GM23338 (cell line): ENCODE measurements at regions not wholly inside any gene's neighbourhood (a gene's known extent, or its start where the extent isn't known, plus 50 kb on each side); places are given as distances from the start of the nearest gene placed in this dataset.

Source experiments
- ATAC-seq: fragments of 200-7000 bp; cut with Tn5 transposase; 3 replicates; pipeline ENCODE4 v1.9.1; 2020
- DNase-seq: peaks from one replicate; pipeline ENCODE4 v3.0.0-alpha.2; 2015; ENCODE audit warnings: low spot score
- H2AFZ ChIP-seq: fragments of 200-600 bp; sonication (generic); 2 replicates; pipeline ENCODE4 v1.8.0; 2016; ENCODE audit warnings: antibody characterized with exemption, mild to moderate bottlenecking, moderate library complexity
- H3F3A ChIP-seq: fragments of 200-600 bp; sonication (generic); replicated peaks from 2 replicates; pipeline ENCODE4 v1.8.0; 2017; ENCODE audit warnings: antibody characterized with exemption, mixed run types, low read depth
- H3K27ac ChIP-seq: fragments of 200-600 bp; sonication (generic); 2 replicates; pipeline ENCODE4 v1.6.1; 2016; ENCODE audit warnings: low read depth
- H3K27me3 ChIP-seq: fragments of 200-600 bp; sonication (generic); 2 replicates; pipeline ENCODE4 v1.8.0; 2016; ENCODE audit warnings: mild to moderate bottlenecking, mixed run types, moderate library complexity; ENCODE audit not compliant: insufficient read depth
- H3K36me3 ChIP-seq: fragments of 200-600 bp; sonication (generic); 2 replicates; pipeline ENCODE4 v1.8.0; 2016; ENCODE audit warnings: mild to moderate bottlenecking; ENCODE audit not compliant: insufficient read depth
- H3K4me1 ChIP-seq: fragments of 200-600 bp; sonication (generic); 2 replicates; pipeline ENCODE4 v1.8.0; 2016; ENCODE audit warnings: mild to moderate bottlenecking, moderate library complexity; ENCODE audit not compliant: insufficient read depth
- H3K4me2 ChIP-seq: fragments of 200-600 bp; sonication (generic); 2 replicates; pipeline ENCODE4 v1.7.1; 2017; ENCODE audit warnings: mixed run types
- H3K4me3 ChIP-seq: fragments of 200-600 bp; sonication (generic); 2 replicates; pipeline ENCODE4 v1.6.1; 2016; ENCODE audit warnings: mixed run types
- H3K79me2 ChIP-seq: fragments of 200-600 bp; sonication (generic); replicated peaks from 2 replicates; pipeline ENCODE4 v1.8.0; 2017; ENCODE audit warnings: mild to moderate bottlenecking; ENCODE audit not compliant: insufficient read depth
- H3K9me2 ChIP-seq: fragments of 200-600 bp; sonication (generic); 2 replicates; pipeline ENCODE4 v1.8.0; 2017; ENCODE audit not compliant: insufficient read depth
- H4K20me1 ChIP-seq: fragments of 200-600 bp; sonication (generic); replicated peaks from 2 replicates; pipeline ENCODE4 v1.8.0; 2017; ENCODE audit warnings: mild to moderate bottlenecking; ENCODE audit not compliant: insufficient read depth
- H3K27ac Mint-ChIP-seq: 2 replicates; pipeline ENCODE4 v1.8.0; 2020; ENCODE audit warnings: inconsistent platforms, mild to moderate bottlenecking, moderate library complexity, mixed read lengths
- H3K27me3 Mint-ChIP-seq: 3 replicates; pipeline ENCODE4 v1.8.0; 2022; ENCODE audit warnings: low read depth, mild to moderate bottlenecking, moderate library complexity, mixed read lengths, inconsistent platforms; ENCODE audit not compliant: insufficient read depth, poor library complexity
- H3K36me3 Mint-ChIP-seq: 3 replicates; pipeline ENCODE4 v1.8.0; 2021; ENCODE audit warnings: low read depth, mild to moderate bottlenecking, inconsistent platforms, moderate library complexity, mixed read lengths
- H3K4me1 Mint-ChIP-seq: 3 replicates; pipeline ENCODE4 v1.8.0; 2020; ENCODE audit warnings: mild to moderate bottlenecking, inconsistent platforms, mixed read lengths
- H3K4me3 Mint-ChIP-seq: 3 replicates; pipeline ENCODE4 v1.8.0; 2021; ENCODE audit warnings: moderate library complexity, mild to moderate bottlenecking, inconsistent platforms, mixed read lengths
- H3K9me3 Mint-ChIP-seq: 3 replicates; pipeline ENCODE4 v1.8.0; 2020; ENCODE audit warnings: moderate library complexity, mild to moderate bottlenecking, inconsistent platforms, mixed read lengths
- CREB1 ChIP-seq: fragments of 250-450 bp; sonication (Bioruptor Pico); IDR thresholded peaks from 2 replicates; pipeline ENCODE4 v1.5.0; 2020; ENCODE audit warnings: low read depth, mild to moderate bottlenecking, moderate library complexity
- EZH2 ChIP-seq: fragments of 200-600 bp; sonication (generic); IDR thresholded peaks from one replicate; pipeline ENCODE4 v1.8.0; 2017; ENCODE audit warnings: antibody characterized with exemption, mild to moderate bottlenecking, low read depth; ENCODE audit not compliant: unreplicated experiment
- EZH2phosphoT487 ChIP-seq: fragments of 200-600 bp; sonication (generic); IDR thresholded peaks from one replicate; pipeline ENCODE4 v1.8.1; 2018; ENCODE audit warnings: antibody characterized with exemption; ENCODE audit not compliant: unreplicated experiment
- JUNB ChIP-seq: IDR thresholded peaks from one replicate; pipeline ENCODE4 v1.6.1; 2016; ENCODE audit warnings: antibody characterized with exemption; ENCODE audit not compliant: unreplicated experiment
- NANOG ChIP-seq: IDR thresholded peaks from 2 replicates; pipeline ENCODE4 v1.6.1; 2016; ENCODE audit warnings: antibody characterized with exemption, borderline replicate concordance
- POLR2AphosphoS5 ChIP-seq: IDR thresholded peaks from 2 replicates; pipeline ENCODE4 v1.6.1; 2016; ENCODE audit warnings: antibody characterized with exemption, low read depth
- STAT1 ChIP-seq: IDR thresholded peaks from one replicate; pipeline ENCODE4 v1.6.1; 2016; ENCODE audit warnings: antibody characterized with exemption; ENCODE audit not compliant: unreplicated experiment
- ZNF114 ChIP-seq: fragments of 250-450 bp; sonication (Bioruptor Pico); IDR thresholded peaks from 2 replicates; pipeline ENCODE4 v1.5.0; 2020; ENCODE audit warnings: mild to moderate bottlenecking, moderate library complexity
- ZNF331 ChIP-seq: fragments of 250-450 bp; sonication (Bioruptor Pico); IDR thresholded peaks from 2 replicates; pipeline ENCODE4 v1.5.0; 2020; ENCODE audit warnings: low read depth, mild to moderate bottlenecking, moderate library complexity
- TF ChIP-seq, protein P1 (sequence below): IDR thresholded peaks from one replicate; pipeline ENCODE4 v1.6.1; 2018; ENCODE audit warnings: antibody characterized with exemption; ENCODE audit not compliant: unreplicated experiment
- TF ChIP-seq, protein P2 (sequence below), 2 experiments: fragments of 200-600 bp in 1 of 2; sonication (generic) in 1 of 2; conservative IDR thresholded peaks; 2 replicates each; pipeline versions ENCODE4 v1.5.1 to v1.6.1; 2016 to 2017; ENCODE audit warnings: antibody characterized with exemption in 2 of 2, low read depth in 2 of 2, mild to moderate bottlenecking in 2 of 2, moderate library complexity in 1 of 2
- TF ChIP-seq, protein P3 (sequence below): fragments of 250-450 bp; sonication (Bioruptor Pico); IDR thresholded peaks from 2 replicates; pipeline ENCODE4 v1.5.0; 2020; ENCODE audit warnings: mild to moderate bottlenecking, moderate library complexity
- TF ChIP-seq, protein P4 (sequence below): IDR thresholded peaks from 2 replicates; pipeline ENCODE4 v1.6.1; 2016; ENCODE audit warnings: antibody characterized with exemption

DNA sequence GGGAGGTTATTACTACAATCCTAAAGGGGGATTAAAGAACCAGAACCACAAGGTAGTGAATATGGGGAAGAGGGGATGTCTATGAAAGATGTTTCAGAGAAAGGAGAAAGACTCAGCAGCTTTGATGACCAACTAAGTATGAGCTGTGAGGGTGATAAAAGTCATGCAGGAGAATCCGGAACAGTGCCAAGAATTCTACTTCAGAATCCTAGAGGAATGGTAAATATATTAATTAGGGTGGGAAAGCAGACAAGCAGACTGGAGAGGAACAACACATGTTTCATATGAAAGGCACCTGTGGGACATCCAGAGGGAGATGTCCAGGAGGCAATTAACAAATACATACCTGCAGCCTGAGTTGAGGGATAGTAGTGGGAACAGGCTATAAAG lies 642.2 kb upstream of the DIPK2B start:
- Mint-ChIP-seq H3K27me3 (peaks cover 2% of the 10 kb centered on the region), H3K36me3 (peaks cover 91% of the 10 kb centered on the region), H3K4me1 (peaks cover 33% of the 10 kb centered on the region), H3K9me3 (peaks cover 2% of the 10 kb centered on the region; the same call in 2 of the 3 replicates), H3K4me3 (0 out of 3 replicates have a peak overlapping the region, but pooled peaks have one; percentile 6), H3K27ac (no peak overlapping the region)
- no peaks in the 10 kb centered on the region for H3K27me3 ChIP-seq
- H3F3A ChIP-seq = no peaks in the 10 kb centered on the region
- DNase-seq = no peak
- H3K27ac ChIP-seq = no peak overlapping the region; the same call in 1 of the 2 replicates
- H3K9me2 ChIP-seq = no peaks in the 10 kb centered on the region
- TF ChIP-seq JUNB (no peak), CREB1 (CRISPR knock-in tag) (no peak), EZH2phosphoT487 (no peak), EZH2 (no peak), STAT1 (no peak), POLR2AphosphoS5 (no peak), ZNF114 (no peak), NANOG (no peak), ZNF331 (CRISPR knock-in tag) (no peak)
- TF ChIP-seq, protein P1, sequence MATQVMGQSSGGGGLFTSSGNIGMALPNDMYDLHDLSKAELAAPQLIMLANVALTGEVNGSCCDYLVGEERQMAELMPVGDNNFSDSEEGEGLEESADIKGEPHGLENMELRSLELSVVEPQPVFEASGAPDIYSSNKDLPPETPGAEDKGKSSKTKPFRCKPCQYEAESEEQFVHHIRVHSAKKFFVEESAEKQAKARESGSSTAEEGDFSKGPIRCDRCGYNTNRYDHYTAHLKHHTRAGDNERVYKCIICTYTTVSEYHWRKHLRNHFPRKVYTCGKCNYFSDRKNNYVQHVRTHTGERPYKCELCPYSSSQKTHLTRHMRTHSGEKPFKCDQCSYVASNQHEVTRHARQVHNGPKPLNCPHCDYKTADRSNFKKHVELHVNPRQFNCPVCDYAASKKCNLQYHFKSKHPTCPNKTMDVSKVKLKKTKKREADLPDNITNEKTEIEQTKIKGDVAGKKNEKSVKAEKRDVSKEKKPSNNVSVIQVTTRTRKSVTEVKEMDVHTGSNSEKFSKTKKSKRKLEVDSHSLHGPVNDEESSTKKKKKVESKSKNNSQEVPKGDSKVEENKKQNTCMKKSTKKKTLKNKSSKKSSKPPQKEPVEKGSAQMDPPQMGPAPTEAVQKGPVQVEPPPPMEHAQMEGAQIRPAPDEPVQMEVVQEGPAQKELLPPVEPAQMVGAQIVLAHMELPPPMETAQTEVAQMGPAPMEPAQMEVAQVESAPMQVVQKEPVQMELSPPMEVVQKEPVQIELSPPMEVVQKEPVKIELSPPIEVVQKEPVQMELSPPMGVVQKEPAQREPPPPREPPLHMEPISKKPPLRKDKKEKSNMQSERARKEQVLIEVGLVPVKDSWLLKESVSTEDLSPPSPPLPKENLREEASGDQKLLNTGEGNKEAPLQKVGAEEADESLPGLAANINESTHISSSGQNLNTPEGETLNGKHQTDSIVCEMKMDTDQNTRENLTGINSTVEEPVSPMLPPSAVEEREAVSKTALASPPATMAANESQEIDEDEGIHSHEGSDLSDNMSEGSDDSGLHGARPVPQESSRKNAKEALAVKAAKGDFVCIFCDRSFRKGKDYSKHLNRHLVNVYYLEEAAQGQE = no peak
- TF ChIP-seq, protein P2, sequence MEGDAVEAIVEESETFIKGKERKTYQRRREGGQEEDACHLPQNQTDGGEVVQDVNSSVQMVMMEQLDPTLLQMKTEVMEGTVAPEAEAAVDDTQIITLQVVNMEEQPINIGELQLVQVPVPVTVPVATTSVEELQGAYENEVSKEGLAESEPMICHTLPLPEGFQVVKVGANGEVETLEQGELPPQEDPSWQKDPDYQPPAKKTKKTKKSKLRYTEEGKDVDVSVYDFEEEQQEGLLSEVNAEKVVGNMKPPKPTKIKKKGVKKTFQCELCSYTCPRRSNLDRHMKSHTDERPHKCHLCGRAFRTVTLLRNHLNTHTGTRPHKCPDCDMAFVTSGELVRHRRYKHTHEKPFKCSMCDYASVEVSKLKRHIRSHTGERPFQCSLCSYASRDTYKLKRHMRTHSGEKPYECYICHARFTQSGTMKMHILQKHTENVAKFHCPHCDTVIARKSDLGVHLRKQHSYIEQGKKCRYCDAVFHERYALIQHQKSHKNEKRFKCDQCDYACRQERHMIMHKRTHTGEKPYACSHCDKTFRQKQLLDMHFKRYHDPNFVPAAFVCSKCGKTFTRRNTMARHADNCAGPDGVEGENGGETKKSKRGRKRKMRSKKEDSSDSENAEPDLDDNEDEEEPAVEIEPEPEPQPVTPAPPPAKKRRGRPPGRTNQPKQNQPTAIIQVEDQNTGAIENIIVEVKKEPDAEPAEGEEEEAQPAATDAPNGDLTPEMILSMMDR (conservative IDR thresholded peaks at IDR 0.05; ENCODE audit: low read depth in 2 of 2) = no peak
- TF ChIP-seq, protein P3, sequence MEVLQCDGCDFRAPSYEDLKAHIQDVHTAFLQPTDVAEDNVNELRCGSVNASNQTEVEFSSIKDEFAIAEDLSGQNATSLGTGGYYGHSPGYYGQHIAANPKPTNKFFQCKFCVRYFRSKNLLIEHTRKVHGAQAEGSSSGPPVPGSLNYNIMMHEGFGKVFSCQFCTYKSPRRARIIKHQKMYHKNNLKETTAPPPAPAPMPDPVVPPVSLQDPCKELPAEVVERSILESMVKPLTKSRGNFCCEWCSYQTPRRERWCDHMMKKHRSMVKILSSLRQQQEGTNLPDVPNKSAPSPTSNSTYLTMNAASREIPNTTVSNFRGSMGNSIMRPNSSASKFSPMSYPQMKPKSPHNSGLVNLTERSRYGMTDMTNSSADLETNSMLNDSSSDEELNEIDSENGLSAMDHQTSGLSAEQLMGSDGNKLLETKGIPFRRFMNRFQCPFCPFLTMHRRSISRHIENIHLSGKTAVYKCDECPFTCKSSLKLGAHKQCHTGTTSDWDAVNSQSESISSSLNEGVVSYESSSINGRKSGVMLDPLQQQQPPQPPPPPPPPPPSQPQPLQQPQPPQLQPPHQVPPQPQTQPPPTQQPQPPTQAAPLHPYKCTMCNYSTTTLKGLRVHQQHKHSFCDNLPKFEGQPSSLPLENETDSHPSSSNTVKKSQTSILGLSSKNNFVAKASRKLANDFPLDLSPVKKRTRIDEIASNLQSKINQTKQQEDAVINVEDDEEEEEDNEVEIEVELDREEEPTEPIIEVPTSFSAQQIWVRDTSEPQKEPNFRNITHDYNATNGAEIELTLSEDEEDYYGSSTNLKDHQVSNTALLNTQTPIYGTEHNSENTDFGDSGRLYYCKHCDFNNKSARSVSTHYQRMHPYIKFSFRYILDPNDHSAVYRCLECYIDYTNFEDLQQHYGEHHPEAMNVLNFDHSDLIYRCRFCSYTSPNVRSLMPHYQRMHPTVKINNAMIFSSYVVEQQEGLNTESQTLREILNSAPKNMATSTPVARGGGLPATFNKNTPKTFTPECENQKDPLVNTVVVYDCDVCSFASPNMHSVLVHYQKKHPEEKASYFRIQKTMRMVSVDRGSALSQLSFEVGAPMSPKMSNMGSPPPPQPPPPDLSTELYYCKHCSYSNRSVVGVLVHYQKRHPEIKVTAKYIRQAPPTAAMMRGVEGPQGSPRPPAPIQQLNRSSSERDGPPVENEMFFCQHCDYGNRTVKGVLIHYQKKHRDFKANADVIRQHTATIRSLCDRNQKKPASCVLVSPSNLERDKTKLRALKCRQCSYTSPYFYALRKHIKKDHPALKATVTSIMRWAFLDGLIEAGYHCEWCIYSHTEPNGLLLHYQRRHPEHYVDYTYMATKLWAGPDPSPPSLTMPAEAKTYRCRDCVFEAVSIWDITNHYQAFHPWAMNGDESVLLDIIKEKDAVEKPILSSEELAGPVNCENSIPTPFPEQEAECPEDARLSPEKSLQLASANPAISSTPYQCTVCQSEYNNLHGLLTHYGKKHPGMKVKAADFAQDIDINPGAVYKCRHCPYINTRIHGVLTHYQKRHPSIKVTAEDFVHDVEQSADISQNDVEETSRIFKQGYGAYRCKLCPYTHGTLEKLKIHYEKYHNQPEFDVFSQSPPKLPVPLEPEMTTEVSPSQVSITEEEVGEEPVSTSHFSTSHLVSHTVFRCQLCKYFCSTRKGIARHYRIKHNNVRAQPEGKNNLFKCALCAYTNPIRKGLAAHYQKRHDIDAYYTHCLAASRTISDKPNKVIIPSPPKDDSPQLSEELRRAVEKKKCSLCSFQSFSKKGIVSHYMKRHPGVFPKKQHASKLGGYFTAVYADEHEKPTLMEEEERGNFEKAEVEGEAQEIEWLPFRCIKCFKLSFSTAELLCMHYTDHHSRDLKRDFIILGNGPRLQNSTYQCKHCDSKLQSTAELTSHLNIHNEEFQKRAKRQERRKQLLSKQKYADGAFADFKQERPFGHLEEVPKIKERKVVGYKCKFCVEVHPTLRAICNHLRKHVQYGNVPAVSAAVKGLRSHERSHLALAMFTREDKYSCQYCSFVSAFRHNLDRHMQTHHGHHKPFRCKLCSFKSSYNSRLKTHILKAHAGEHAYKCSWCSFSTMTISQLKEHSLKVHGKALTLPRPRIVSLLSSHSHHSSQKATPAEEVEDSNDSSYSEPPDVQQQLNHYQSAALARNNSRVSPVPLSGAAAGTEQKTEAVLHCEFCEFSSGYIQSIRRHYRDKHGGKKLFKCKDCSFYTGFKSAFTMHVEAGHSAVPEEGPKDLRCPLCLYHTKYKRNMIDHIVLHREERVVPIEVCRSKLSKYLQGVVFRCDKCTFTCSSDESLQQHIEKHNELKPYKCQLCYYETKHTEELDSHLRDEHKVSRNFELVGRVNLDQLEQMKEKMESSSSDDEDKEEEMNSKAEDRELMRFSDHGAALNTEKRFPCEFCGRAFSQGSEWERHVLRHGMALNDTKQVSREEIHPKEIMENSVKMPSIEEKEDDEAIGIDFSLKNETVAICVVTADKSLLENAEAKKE (CRISPR knock-in tag) = no peak
- TF ChIP-seq, protein P4, sequence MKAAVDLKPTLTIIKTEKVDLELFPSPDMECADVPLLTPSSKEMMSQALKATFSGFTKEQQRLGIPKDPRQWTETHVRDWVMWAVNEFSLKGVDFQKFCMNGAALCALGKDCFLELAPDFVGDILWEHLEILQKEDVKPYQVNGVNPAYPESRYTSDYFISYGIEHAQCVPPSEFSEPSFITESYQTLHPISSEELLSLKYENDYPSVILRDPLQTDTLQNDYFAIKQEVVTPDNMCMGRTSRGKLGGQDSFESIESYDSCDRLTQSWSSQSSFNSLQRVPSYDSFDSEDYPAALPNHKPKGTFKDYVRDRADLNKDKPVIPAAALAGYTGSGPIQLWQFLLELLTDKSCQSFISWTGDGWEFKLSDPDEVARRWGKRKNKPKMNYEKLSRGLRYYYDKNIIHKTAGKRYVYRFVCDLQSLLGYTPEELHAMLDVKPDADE = no peak
- no peak overlapping the region for H3K4me3 ChIP-seq
- no peaks in the 10 kb centered on the region; the same call in 1 of the 2 replicates for H3K4me1 ChIP-seq
- no peak for ATAC-seq
- no peak overlapping the region for H3K4me2 ChIP-seq
- peaks cover 12% of the 10 kb centered on the region for H3K36me3 ChIP-seq
- H2AFZ ChIP-seq = no peak overlapping the region
- H4K20me1 ChIP-seq = peaks cover 17% of the 10 kb centered on the region
- H3K79me2 ChIP-seq = peaks cover 100% of the 10 kb centered on the region
